ENCODE measurements at regions not wholly inside any gene's neighbourhood (a gene's known extent, or its start where the extent isn't known, plus 50 kb on each side); places are given as distances from the start of the nearest gene placed in this dataset.

GRCh38 chr12:125205386-125205785 is 140.2 kb downstream of the AACS start:
- 24% methylated on average over 5 of the region's 5 CpGs for WGBS, 2 experiments (ENCODE audit: low coverage in 1 of 2, low lambda C conversion rate in 2 of 2, missing lambda C conversion rate in 2 of 2)
- TF ChIP-seq EZH2phosphoT487 (IDR thresholded peaks at IDR 0.05; ENCODE audit: insufficient read depth, low read depth) (no peak), EZH2 (IDR thresholded peaks at IDR 0.05; ENCODE audit: insufficient read depth, poor library complexity, severe bottlenecking) (no peak)
- H3K4me3 ChIP-seq: no peak overlapping the region
- in situ Hi-C loops (cut with MboI): no loop called here
- no peak overlapping the region for H3K4me2 ChIP-seq (ENCODE audit: unreplicated experiment)
- no peak overlapping the region for H3K27ac ChIP-seq
- no peaks in the 10 kb centered on the region for H3K27me3 ChIP-seq (replicated peaks; ENCODE audit: insufficient read depth)
- H3F3A ChIP-seq (ENCODE audit: insufficient read depth): no peaks in the 10 kb centered on the region
- H3K9me2 ChIP-seq (ENCODE audit: insufficient read depth): no peaks in the 10 kb centered on the region
- no peaks in the 10 kb centered on the region for H3K36me3 ChIP-seq (ENCODE audit: low read depth)
- H3K9ac ChIP-seq: no peak overlapping the region
- H2AFZ ChIP-seq: no peak overlapping the region
- no peaks in the 10 kb centered on the region for H3K9me3 ChIP-seq (ENCODE audit: low read depth)
- no peaks in the 10 kb centered on the region for H3K4me1 ChIP-seq (ENCODE audit: insufficient read depth)
- DNase-seq: no peak
- H3K79me2 ChIP-seq (ENCODE audit: insufficient read depth): no peaks in the 10 kb centered on the region
- no peaks in the 10 kb centered on the region for H4K20me1 ChIP-seq (ENCODE audit: insufficient read depth)

DNA sequence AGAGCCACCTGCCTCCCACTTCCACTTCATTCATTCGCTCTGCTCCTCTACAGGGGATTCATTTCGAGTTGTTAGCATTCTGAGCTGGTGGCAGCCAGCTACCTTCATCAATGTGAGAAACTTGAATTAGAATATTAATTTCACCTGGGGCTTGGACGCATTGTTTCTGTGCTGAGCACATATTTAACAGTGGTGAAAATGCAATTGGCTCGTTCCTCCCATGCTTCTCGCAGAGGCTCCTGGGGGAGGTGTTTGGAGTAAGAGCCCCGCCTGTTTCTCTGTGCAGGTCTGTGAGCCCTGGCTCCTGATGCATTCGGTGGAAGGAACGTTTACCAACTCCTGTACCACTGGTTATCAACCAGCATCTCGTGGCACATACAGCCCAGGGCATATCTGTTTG is 141.5 kb downstream of the AACS start:
- H4K20me1 ChIP-seq (ENCODE audit: insufficient read depth): no peaks in the 10 kb centered on the region
- H3K9me3 ChIP-seq (ENCODE audit: low read depth): no peaks in the 10 kb centered on the region
- H3K79me2 ChIP-seq (ENCODE audit: insufficient read depth): no peaks in the 10 kb centered on the region
- H3F3A ChIP-seq (ENCODE audit: insufficient read depth): no peaks in the 10 kb centered on the region
- no peak for DNase-seq
- WGBS, 2 experiments (ENCODE audit: low coverage in 1 of 2, low lambda C conversion rate in 2 of 2, missing lambda C conversion rate in 2 of 2): 34 to 35% methylated on average over 9 of the region's 9 CpGs
- H3K9ac ChIP-seq: no peak overlapping the region
- no peak overlapping the region for H3K27ac ChIP-seq
- in situ Hi-C loops (cut with MboI): no loop called here
- no peak for TF ChIP-seq EZH2phosphoT487 (IDR thresholded peaks at IDR 0.05; ENCODE audit: insufficient read depth, low read depth)
- no peak overlapping the region for H3K4me3 ChIP-seq
- no peaks in the 10 kb centered on the region for H3K9me2 ChIP-seq (ENCODE audit: insufficient read depth)
- no peaks in the 10 kb centered on the region for H3K27me3 ChIP-seq (replicated peaks; ENCODE audit: insufficient read depth)
- no peak overlapping the region for H3K4me2 ChIP-seq (ENCODE audit: unreplicated experiment)
- no peak overlapping the region for H2AFZ ChIP-seq
- H3K36me3 ChIP-seq (ENCODE audit: low read depth): no peaks in the 10 kb centered on the region
- H3K4me1 ChIP-seq (ENCODE audit: insufficient read depth): no peaks in the 10 kb centered on the region

DNA sequence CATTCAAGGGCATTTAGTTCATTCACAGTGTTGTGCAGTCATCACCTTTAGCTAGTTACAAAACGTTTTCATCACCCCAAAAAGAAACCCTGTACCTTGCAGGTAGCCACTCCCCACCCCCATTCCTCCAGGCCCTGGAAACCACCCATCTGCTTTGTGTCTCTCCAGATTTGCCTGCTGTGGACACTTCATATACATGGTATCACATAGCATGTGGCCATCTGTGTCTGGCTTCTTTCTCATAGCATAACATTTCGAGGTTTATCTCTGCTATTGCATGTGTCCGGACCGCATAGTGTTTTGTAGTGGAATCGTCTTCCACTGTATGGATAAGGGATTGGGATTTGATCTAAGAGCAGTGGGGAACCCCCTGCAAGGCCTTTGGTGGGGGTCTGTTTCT is 143.1 kb downstream of the AACS start:
- WGBS, 2 experiments (ENCODE audit: low coverage in 1 of 2, low lambda C conversion rate in 2 of 2, missing lambda C conversion rate in 2 of 2): 44 to 55% methylated on average over 5 of the region's 5 CpGs
- no peak for DNase-seq
- in situ Hi-C loops (cut with MboI): no loop called here
- no peaks in the 10 kb centered on the region for H3K9me3 ChIP-seq (ENCODE audit: low read depth)
- H3K27me3 ChIP-seq (replicated peaks; ENCODE audit: insufficient read depth): no peaks in the 10 kb centered on the region
- H2AFZ ChIP-seq: no peak overlapping the region
- H4K20me1 ChIP-seq (ENCODE audit: insufficient read depth): no peaks in the 10 kb centered on the region
- no peak overlapping the region for H3K9ac ChIP-seq
- no peaks in the 10 kb centered on the region for H3K9me2 ChIP-seq (ENCODE audit: insufficient read depth)
- H3K79me2 ChIP-seq (ENCODE audit: insufficient read depth): no peaks in the 10 kb centered on the region
- no peaks in the 10 kb centered on the region for H3F3A ChIP-seq (ENCODE audit: insufficient read depth)
- H3K36me3 ChIP-seq (ENCODE audit: low read depth): no peaks in the 10 kb centered on the region
- H3K4me2 ChIP-seq (ENCODE audit: unreplicated experiment): no peak overlapping the region
- no peak overlapping the region for H3K27ac ChIP-seq
- H3K4me1 ChIP-seq (ENCODE audit: insufficient read depth): no peaks in the 10 kb centered on the region
- no peak overlapping the region for H3K4me3 ChIP-seq
- TF ChIP-seq EZH2phosphoT487 (IDR thresholded peaks at IDR 0.05; ENCODE audit: insufficient read depth, low read depth) (no peak), EZH2 (IDR thresholded peaks at IDR 0.05; ENCODE audit: insufficient read depth, poor library complexity, severe bottlenecking) (no peak)

- H3K27ac ChIP-seq: no peak overlapping the region
- no peaks in the 10 kb centered on the region for H3K36me3 ChIP-seq (ENCODE audit: low read depth)
- H3K4me2 ChIP-seq (ENCODE audit: unreplicated experiment): no peak overlapping the region
- DNase-seq: no peak
- no peak overlapping the region for H3K9ac ChIP-seq
- no peak overlapping the region for H2AFZ ChIP-seq
- whole genome bisulfite sequencing, 2 experiments (ENCODE audit: low coverage in 1 of 2, low lambda C conversion rate in 2 of 2, missing lambda C conversion rate in 2 of 2): 45 to 51% methylated on average over 12 of the region's 12 CpGs
- no peak overlapping the region for H3K4me3 ChIP-seq
- no peaks in the 10 kb centered on the region for H3K79me2 ChIP-seq (ENCODE audit: insufficient read depth)
- H3K9me3 ChIP-seq (ENCODE audit: low read depth): no peaks in the 10 kb centered on the region
- no peaks in the 10 kb centered on the region for H3F3A ChIP-seq (ENCODE audit: insufficient read depth)
- H3K4me1 ChIP-seq (ENCODE audit: insufficient read depth): no peaks in the 10 kb centered on the region
- H3K27me3 ChIP-seq (replicated peaks; ENCODE audit: insufficient read depth): no peaks in the 10 kb centered on the region
- no peaks in the 10 kb centered on the region for H4K20me1 ChIP-seq (ENCODE audit: insufficient read depth)
- no peak for TF ChIP-seq EZH2phosphoT487 (IDR thresholded peaks at IDR 0.05; ENCODE audit: insufficient read depth, low read depth)
- TF ChIP-seq EZH2 (IDR thresholded peaks at IDR 0.05; ENCODE audit: insufficient read depth, poor library complexity, severe bottlenecking): no peak
- no peaks in the 10 kb centered on the region for H3K9me2 ChIP-seq (ENCODE audit: insufficient read depth)
- in situ Hi-C loops (cut with MboI): no loop called here
Observed at GRCh38 chr12:125208942-125209341, 143.7 kb downstream of the AACS start.

DNA sequence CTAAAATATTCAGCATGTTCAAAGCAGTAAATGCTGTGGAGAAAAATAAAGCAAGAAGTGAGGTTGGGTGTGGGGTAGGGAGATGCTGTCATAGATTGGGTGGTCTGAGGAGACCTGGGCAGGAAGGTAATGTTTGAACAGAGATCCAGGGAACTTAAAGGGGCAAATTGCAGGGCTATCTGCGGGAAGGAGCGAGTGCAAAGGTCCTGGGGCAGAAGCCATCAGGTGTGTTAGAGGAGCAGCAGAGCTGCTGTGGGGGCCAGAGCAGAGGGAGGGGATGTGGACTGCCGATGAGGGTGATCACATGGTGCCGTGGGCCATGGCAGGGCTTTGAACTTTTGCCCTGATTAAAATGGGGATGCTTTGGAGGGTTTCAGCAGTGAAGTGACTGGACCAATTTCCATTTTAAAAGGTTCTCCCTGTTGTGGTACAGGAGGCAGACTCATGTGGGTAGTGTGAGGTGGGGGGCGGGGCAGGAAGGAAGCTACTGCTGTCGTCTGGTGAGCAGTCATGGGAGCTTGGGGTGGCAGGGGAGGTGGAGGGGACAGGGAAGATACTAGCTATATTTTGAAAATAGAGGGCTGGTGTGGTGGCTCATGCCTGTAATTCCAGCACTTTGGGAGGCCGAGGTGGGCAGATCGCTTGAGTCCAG is 145.0 kb downstream of the AACS start:
- Histone ChIP-seq H3K36me3 (ENCODE audit: low read depth) (no peaks in the 10 kb centered on the region), H3K79me2 (ENCODE audit: insufficient read depth) (no peaks in the 10 kb centered on the region), H4K20me1 (ENCODE audit: insufficient read depth) (no peaks in the 10 kb centered on the region), H3K4me2 (ENCODE audit: unreplicated experiment) (no peak overlapping the region), H3K9me3 (ENCODE audit: low read depth) (no peaks in the 10 kb centered on the region), H3K27me3 (replicated peaks; ENCODE audit: insufficient read depth) (no peaks in the 10 kb centered on the region), H3K4me3 (no peak overlapping the region), H3K27ac (no peak overlapping the region), H2AFZ (no peak overlapping the region), H3F3A (ENCODE audit: insufficient read depth) (no peaks in the 10 kb centered on the region), H3K9me2 (ENCODE audit: insufficient read depth) (no peaks in the 10 kb centered on the region), H3K4me1 (ENCODE audit: insufficient read depth) (no peaks in the 10 kb centered on the region), H3K9ac (no peak overlapping the region)
- in situ Hi-C loops (cut with MboI): no loop called here
- TF ChIP-seq EZH2 (IDR thresholded peaks at IDR 0.05; ENCODE audit: insufficient read depth, poor library complexity, severe bottlenecking) (no peak), EZH2phosphoT487 (IDR thresholded peaks at IDR 0.05; ENCODE audit: insufficient read depth, low read depth) (no peak)
- 43 to 51% methylated on average over 8 of the region's 8 CpGs for WGBS, 2 experiments (ENCODE audit: low coverage in 1 of 2, low lambda C conversion rate in 2 of 2, missing lambda C conversion rate in 2 of 2)
- no peak for DNase-seq

Measured in GM23248 (cell line).